Renal pelvis (tissue), 1 donor: ENCODE measurements at regions not wholly inside any gene's neighbourhood (a gene's known extent, or its start where the extent isn't known, plus 50 kb on each side); places are given as distances from the start of the nearest gene placed in this dataset.
"Not testable (repeated sequence)": the region's sequence is repeated elsewhere in the genome, so short reads cannot be mapped to it uniquely, and the experiment has no call there.

Source experiments
- DNase-seq: peaks from one replicate; pipeline ENCODE4 v3.0.0-alpha.2; 2013

GRCh38 chr5:61215996-61216395 is 53.7 kb upstream of the SMIM15 start:
- no peak for DNase-seq

- DNase-seq, result no peak
Measured at GRCh38 chr5:61216741-61217140, 54.5 kb upstream of the SMIM15 start.

- no peak for DNase-seq
Measured at GRCh38 chr5:61217214-61217613, 54.9 kb upstream of the SMIM15 start.

GRCh38 chr5:61228229-61228628 is 66.0 kb upstream of the SMIM15 start:
- no peak for DNase-seq

- DNase-seq, result no peak
Measured at GRCh38 chr5:61228691-61229280, 66.5 kb upstream of the SMIM15 start.

- DNase-seq, result no peak
Measured at GRCh38 chr5:61229416-61229815, 67.1 kb upstream of the SMIM15 start.

GRCh38 chr5:61230492-61230891 is 68.2 kb upstream of the SMIM15 start:
- no peak for DNase-seq

- DNase-seq, result no peak
Measured at GRCh38 chr5:61231813-61232212, 69.5 kb upstream of the SMIM15 start.

GRCh38 chr5:61232490-61233050 is 70.3 kb upstream of the SMIM15 start:
- DNase-seq, result no peak

- DNase-seq, result no peak
Measured at GRCh38 chr5:61234019-61234418, 71.8 kb upstream of the SMIM15 start.

- DNase-seq, result not testable (repeated sequence)
Measured at GRCh38 chr5:61236715-61237114, 74.4 kb upstream of the SMIM15 start.

- peak; percentile 33 for DNase-seq
Measured at GRCh38 chr5:61245486-61245885, 83.2 kb upstream of the SMIM15 start.

- no peak for DNase-seq
Measured at GRCh38 chr5:61245936-61246335, 83.7 kb upstream of the SMIM15 start.

GRCh38 chr5:61246768-61247307 is 84.6 kb upstream of the SMIM15 start:
- DNase-seq, result no peak

- no peak for DNase-seq
Measured at GRCh38 chr5:61251874-61252642, 80.0 kb upstream of the ZSWIM6 start.

- DNase-seq, result no peak
Measured at GRCh38 chr5:61252643-61252925, 79.5 kb upstream of the ZSWIM6 start.

GRCh38 chr5:61253547-61253946 is 78.5 kb upstream of the ZSWIM6 start:
- no peak for DNase-seq

- DNase-seq, result no peak
Measured at GRCh38 chr5:61254969-61255555, 77.0 kb upstream of the ZSWIM6 start.

GRCh38 chr5:61256474-61256873 is 75.6 kb upstream of the ZSWIM6 start:
- no peak for DNase-seq

GRCh38 chr5:61257421-61257820 is 74.6 kb upstream of the ZSWIM6 start:
- DNase-seq, result no peak

- DNase-seq, result no peak
Measured at GRCh38 chr5:61261136-61261535, 70.9 kb upstream of the ZSWIM6 start.

- no peak for DNase-seq
Measured at GRCh38 chr5:61262080-61262479, 70.0 kb upstream of the ZSWIM6 start.

- DNase-seq, result no peak
Measured at GRCh38 chr5:61263072-61263471, 69.0 kb upstream of the ZSWIM6 start.
